B cell (primary cell): ENCODE measurements at regions not wholly inside any gene's neighbourhood (a gene's known extent, or its start where the extent isn't known, plus 50 kb on each side); places are given as distances from the start of the nearest gene placed in this dataset.

Experiments
- ATAC-seq: fragments of 200-7000 bp; cut with Tn5 transposase; one replicate; pipeline ENCODE4 v1.10.0; 2021; ENCODE audit warnings: low read depth, mild to moderate bottlenecking, moderate number of reproducible peaks, moderate library complexity
- CTCF ChIA-PET: fragments of 350-600 bp; sonication (Branson Sonifier 250); formaldehyde crosslinking; loops from one replicate; lab custom pipeline; 2021; ENCODE audit warnings: antibody characterized with exemption, inconsistent platforms; lab: Charles Lee
- POLR2A ChIA-PET: fragments of 350-600 bp; sonication (Branson Sonifier 250); formaldehyde crosslinking; loops from one replicate; lab custom pipeline; 2021; ENCODE audit warnings: antibody characterized with exemption; lab: Charles Lee
- DNase-seq: peaks from one replicate; pipeline ENCODE4 v3.0.0; 2013
- H2AFZ ChIP-seq: 2 replicates; pipeline ENCODE4 v1.6.1; 2012; ENCODE audit warnings: mild to moderate bottlenecking, low read depth, low read length; ENCODE audit not compliant: insufficient read depth, poor library complexity, severe bottlenecking
- H3K27ac ChIP-seq, 2 donors: 1 replicate in 1 of 2; 2 replicates in 1 of 2; pipeline ENCODE4 v1.5.1; 2012 to 2013; ENCODE audit warnings: low read length in 2 of 2, mild to moderate bottlenecking in 2 of 2, moderate library complexity in 1 of 2
- H3K27me3 ChIP-seq, 4 experiments: fragments of 200-600 bp in 1 of 4; sonication (generic) in 1 of 4; replicated peaks in 1 of 4; 1 replicate in 2 of 4; 2 replicates in 2 of 4; pipeline versions ENCODE4 v1.6.1 to v1.7.0; 2013 to 2016; ENCODE audit warnings: low read length in 3 of 4, mild to moderate bottlenecking in 2 of 4, mixed read lengths in 1 of 4, moderate library complexity in 1 of 4; ENCODE audit not compliant: insufficient read depth in 4 of 4, control insufficient read depth in 3 of 4; ENCODE audit errors: control extremely low read depth in 1 of 4
- H3K36me3 ChIP-seq, 2 experiments: replicated peaks in 1 of 2; 1 replicate in 1 of 2; 2 replicates in 1 of 2; pipeline versions ENCODE4 v1.6.1 to v1.7.1; 2013; ENCODE audit warnings: low read length in 1 of 2; ENCODE audit not compliant: insufficient read depth in 2 of 2, control insufficient read depth in 1 of 2; ENCODE audit errors: control extremely low read depth in 1 of 2, extremely low read depth in 1 of 2
- H3K4me1 ChIP-seq, 2 donors: fragments of 200-600 bp in 1 of 2; sonication (generic) in 1 of 2; 1 replicate in 1 of 2; 2 replicates in 1 of 2; pipeline versions ENCODE4 v1.5.1 to v1.6.1; 2013 to 2017; ENCODE audit warnings: low read length in 2 of 2; ENCODE audit not compliant: control insufficient read depth in 2 of 2, insufficient read depth in 2 of 2
- H3K4me2 ChIP-seq: replicated peaks from 2 replicates; pipeline ENCODE3; 2012; ENCODE audit warnings: mild to moderate bottlenecking, low read depth, low read length; ENCODE audit not compliant: poor library complexity, severe bottlenecking
- H3K4me3 ChIP-seq, 5 experiments: fragments of 200-600 bp in 1 of 5; sonication (generic) in 1 of 5; 1 replicate in 3 of 5; 2 replicates in 2 of 5; pipeline versions ENCODE4 v1.5.1 to v1.7.0; 2011 to 2016; ENCODE audit warnings: low read length in 4 of 5, mild to moderate bottlenecking in 4 of 5, low read depth in 2 of 5, control low read depth in 1 of 5, moderate library complexity in 1 of 5; ENCODE audit not compliant: insufficient read depth in 1 of 5; ENCODE audit errors: control extremely low read depth in 1 of 5, extremely low read depth in 1 of 5
- H3K79me2 ChIP-seq: fragments of 200-600 bp; sonication (generic); one replicate; pipeline ENCODE4 v1.6.0; 2016; ENCODE audit warnings: low read length; ENCODE audit not compliant: control insufficient read depth, insufficient read depth
- H3K9ac ChIP-seq: fragments of 200-600 bp; sonication (generic); 2 replicates; pipeline ENCODE4 v1.6.1; 2017; ENCODE audit warnings: mild to moderate bottlenecking, low read length, moderate library complexity
- H3K9me3 ChIP-seq, 3 donors: one replicate each; pipeline versions ENCODE4 v1.6.1 to v1.7.1; 2013; ENCODE audit warnings: low read length in 2 of 3; ENCODE audit not compliant: control insufficient read depth in 2 of 3, insufficient read depth in 1 of 3; ENCODE audit errors: control extremely low read depth in 1 of 3
- H4K20me1 ChIP-seq: 2 replicates; pipeline ENCODE4 v1.6.0; 2012; ENCODE audit warnings: mild to moderate bottlenecking, low read length; ENCODE audit not compliant: insufficient read depth, control insufficient read depth, poor library complexity, severe bottlenecking
- H3K27ac Mint-ChIP-seq: one replicate; pipeline ENCODE4 v1.8.0; 2021; ENCODE audit warnings: mixed read lengths
- H3K27me3 Mint-ChIP-seq: one replicate; pipeline ENCODE4 v1.8.0; 2021; ENCODE audit warnings: mixed read lengths
- H3K4me1 Mint-ChIP-seq: one replicate; pipeline ENCODE4 v1.8.0; 2021; ENCODE audit warnings: mixed read lengths
- H3K4me3 Mint-ChIP-seq: one replicate; pipeline ENCODE4 v1.8.0; 2021; ENCODE audit warnings: mixed read lengths
- H3K9me3 Mint-ChIP-seq: one replicate; pipeline ENCODE4 v1.8.0; 2022; ENCODE audit warnings: mixed read lengths; ENCODE audit not compliant: insufficient read depth
- CTCF ChIP-seq: fragments of 200-600 bp; IDR thresholded peaks from one replicate; pipeline ENCODE4 v1.8.0; 2022; ENCODE audit warnings: antibody characterized with exemption, mild to moderate bottlenecking
- EZH2 ChIP-seq: IDR thresholded peaks from 2 replicates; pipeline ENCODE4 v1.6.1; 2012; ENCODE audit warnings: borderline replicate concordance, low read depth, mild to moderate bottlenecking, moderate library complexity, low read length; ENCODE audit not compliant: insufficient read depth, poor library complexity, severe bottlenecking
- WGBS: methylation state at CpG from one replicate; pipeline ENCODE4 v1.1.5; 2013; ENCODE audit warnings: missing lambda C conversion rate; ENCODE audit not compliant: insufficient coverage; 5-methylcytosine and 5-hydroxymethylcytosine counted together
- intact Hi-C: fragments of 100-400 bp; cut with micrococcal nuclease; formaldehyde crosslinking; loops from one replicate; pipeline ENCODE4 v1.10.0; 2022

DNA sequence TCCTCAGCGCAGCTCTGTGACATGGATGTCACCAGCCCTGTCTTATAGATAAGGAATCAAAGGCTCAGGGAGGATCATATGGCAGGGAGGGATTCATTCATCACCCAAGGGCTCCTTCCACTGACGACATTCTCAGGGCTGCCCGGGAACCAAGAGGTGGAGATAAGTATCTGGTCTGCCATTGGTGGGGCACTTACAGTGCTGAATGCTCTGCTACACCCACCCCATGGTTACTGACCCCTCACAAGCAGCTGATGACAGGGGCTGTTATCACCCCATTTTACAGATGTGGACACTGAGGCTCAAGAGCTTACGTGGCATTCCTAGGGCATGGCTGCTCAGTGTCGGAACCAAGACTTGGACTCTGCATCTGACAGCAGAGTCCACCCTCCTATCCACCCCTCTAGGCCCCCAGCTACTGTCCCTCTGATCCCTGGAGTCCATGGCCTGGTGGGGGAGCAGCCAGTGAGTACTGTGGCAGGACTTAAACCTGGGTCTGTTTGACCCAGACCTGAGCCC lies 155.1 kb downstream of the PTPRU start:
- Histone ChIP-seq H4K20me1 (no peaks in the 10 kb centered on the region), H3K27me3 (no peaks in the 10 kb centered on the region), H3K9me3 (no peaks in the 10 kb centered on the region), H3K9ac (no peak overlapping the region), H3K4me3 (no peak overlapping the region), H3K36me3 (no peaks in the 10 kb centered on the region), H2AFZ (no peak overlapping the region), H3K79me2 (no peaks in the 10 kb centered on the region), H3K27ac (no peak overlapping the region), H3K4me2 (no peak overlapping the region), H3K4me1 (no peaks in the 10 kb centered on the region)
- Mint-ChIP-seq H3K9me3 (no peaks in the 10 kb centered on the region), H3K4me3 (no peak overlapping the region), H3K27me3 (peaks cover 42% of the 10 kb centered on the region), H3K27ac (no peak overlapping the region), H3K4me1 (no peaks in the 10 kb centered on the region)
- DNase-seq = no peak
- ATAC-seq = no peak
- 75% methylated on average over 3 of the region's 5 CpGs for WGBS
- ChIA-PET CTCF (no interaction called here), POLR2A (no interaction called here)
- intact Hi-C loops = no loop called here
- TF ChIP-seq EZH2 (no peak), CTCF (no peak)

DNA sequence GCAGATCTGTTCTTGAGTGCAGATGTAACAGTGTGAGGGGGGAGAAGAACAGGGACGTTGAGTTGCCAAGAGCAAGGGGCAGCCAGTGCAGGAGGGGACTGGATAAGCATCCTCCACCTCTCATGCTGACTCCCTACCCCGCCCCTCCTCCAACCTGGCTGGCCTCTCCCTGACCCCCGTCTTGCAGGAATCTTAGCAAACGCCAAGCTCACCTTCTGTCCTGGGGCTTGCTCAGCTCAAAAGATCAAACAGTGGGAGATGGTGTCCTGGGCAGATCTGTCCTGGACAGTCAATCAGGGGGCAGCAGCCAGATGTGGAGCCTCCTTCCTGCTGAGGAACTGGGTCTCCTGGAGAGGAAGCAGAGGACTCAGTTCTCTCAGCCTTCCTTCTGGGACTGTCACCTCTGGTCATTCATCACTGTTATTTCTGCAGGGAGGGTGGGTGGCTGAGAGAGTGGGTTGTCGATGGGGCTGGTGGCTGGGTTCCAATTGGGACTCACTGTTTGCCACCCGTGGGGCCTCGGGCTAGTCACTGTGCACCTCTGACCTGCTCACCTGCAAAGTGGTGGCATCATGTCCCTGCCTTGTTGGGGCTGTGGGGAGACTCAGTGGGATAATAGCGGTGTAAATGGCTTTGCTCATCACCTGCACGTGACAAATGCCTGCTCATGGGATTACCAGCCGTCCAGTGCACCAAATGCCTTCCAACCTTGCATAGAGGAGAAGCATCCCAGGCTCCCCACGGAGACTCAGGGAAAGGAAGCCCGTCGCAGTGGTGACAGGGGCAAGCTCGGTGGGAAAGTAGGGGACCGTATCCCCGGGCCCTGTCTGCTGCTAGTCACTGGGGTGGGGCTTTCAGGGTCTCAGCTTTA lies 154.4 kb downstream of the PTPRU start:
- H3K9ac ChIP-seq = no peak overlapping the region
- TF ChIP-seq EZH2 = no peak
- TF ChIP-seq CTCF = no peak
- ChIA-PET POLR2A (no interaction called here), CTCF (no interaction called here)
- no peak overlapping the region for H2AFZ ChIP-seq
- no peaks in the 10 kb centered on the region for H3K36me3 ChIP-seq
- H3K9me3 Mint-ChIP-seq = no peaks in the 10 kb centered on the region
- H3K27ac ChIP-seq = no peak overlapping the region
- no peak overlapping the region for H3K4me3 ChIP-seq
- H3K27me3 ChIP-seq = no peaks in the 10 kb centered on the region
- H4K20me1 ChIP-seq = no peaks in the 10 kb centered on the region
- DNase-seq (no peak), ATAC-seq (no peak)
- H3K4me1 Mint-ChIP-seq = no peaks in the 10 kb centered on the region
- H3K27ac Mint-ChIP-seq = no peak overlapping the region
- H3K4me3 Mint-ChIP-seq = no peak overlapping the region
- WGBS = 57% methylated on average over 13 of the region's 16 CpGs
- H3K4me2 ChIP-seq = no peak overlapping the region
- intact Hi-C loops = no loop called here
- peaks cover 48% of the 10 kb centered on the region for H3K27me3 Mint-ChIP-seq
- no peaks in the 10 kb centered on the region for H3K9me3 ChIP-seq
- no peaks in the 10 kb centered on the region for H3K79me2 ChIP-seq
- H3K4me1 ChIP-seq = no peaks in the 10 kb centered on the region
